Right lobe of liver (tissue), 4 donors: ENCODE measurements at regions not wholly inside any gene's neighbourhood (a gene's known extent, or its start where the extent isn't known, plus 50 kb on each side); places are given as distances from the start of the nearest gene placed in this dataset.

Experiments used
- CTCF ChIP-seq, 4 donors: fragments of 200-600 bp in 3 of 4; fragments of 450-650 bp in 1 of 4; IDR thresholded peaks; one replicate each; pipeline versions ENCODE4 v1.5.1 to v1.8.0; 2016 to 2022; ENCODE audit warnings: antibody characterized with exemption in 4 of 4, mild to moderate bottlenecking in 2 of 4
- POLR2A ChIP-seq: fragments of 450-650 bp; IDR thresholded peaks from one replicate; pipeline ENCODE4 v1.6.1; 2017; ENCODE audit warnings: antibody characterized with exemption, mild to moderate bottlenecking
- donor health status: DM: no; HTN: no; CAD: no.
- donor health status: DM: no; HTN: no; CAD: no.
- donor health status: DM: no; HTN: yes; CAD: no.

- TF ChIP-seq CTCF (IDR thresholded peaks at IDR 0.05) (no peak), POLR2A (no peak)
Observed at GRCh38 chr7:106775975-106776607, 89.0 kb upstream of the PIK3CG start.
